ENCODE measurements at regions not wholly inside any gene's neighbourhood (a gene's known extent, or its start where the extent isn't known, plus 50 kb on each side); places are given as distances from the start of the nearest gene placed in this dataset.
A peak's percentile ranks its signal among the peaks of the same experiment; 100 is the strongest.
"Not testable (repeated sequence)": the region's sequence is repeated elsewhere in the genome, so short reads cannot be mapped to it uniquely, and the experiment has no call there.

- no peak for ATAC-seq
- no peak for DNase-seq (ENCODE audit: low spot score)
Observed at GRCh38 chr4:45502471-45502870, 621.4 kb downstream of the GABRG1 start.

DNA sequence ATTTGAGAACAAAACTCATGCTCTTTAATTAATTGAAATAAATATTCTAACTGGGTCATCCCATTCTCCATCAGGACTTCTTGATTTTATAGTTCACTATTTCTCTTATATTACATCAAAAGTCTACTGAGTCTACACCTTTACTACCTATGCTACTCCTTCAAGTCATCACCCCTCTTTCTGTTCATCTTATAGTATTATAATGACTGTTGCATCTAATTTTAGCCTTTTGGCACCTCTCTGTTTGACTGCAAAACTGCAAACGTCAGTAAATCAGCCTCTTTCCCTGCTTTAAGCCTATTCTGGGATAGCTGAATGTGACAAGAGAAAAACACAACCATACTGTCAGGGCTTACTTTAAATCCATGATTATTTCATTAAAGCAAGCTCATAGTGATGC lies 639.1 kb downstream of the GABRG1 start:
- ATAC-seq, result no peak
- DNase-seq (ENCODE audit: low spot score), result no peak

DNA sequence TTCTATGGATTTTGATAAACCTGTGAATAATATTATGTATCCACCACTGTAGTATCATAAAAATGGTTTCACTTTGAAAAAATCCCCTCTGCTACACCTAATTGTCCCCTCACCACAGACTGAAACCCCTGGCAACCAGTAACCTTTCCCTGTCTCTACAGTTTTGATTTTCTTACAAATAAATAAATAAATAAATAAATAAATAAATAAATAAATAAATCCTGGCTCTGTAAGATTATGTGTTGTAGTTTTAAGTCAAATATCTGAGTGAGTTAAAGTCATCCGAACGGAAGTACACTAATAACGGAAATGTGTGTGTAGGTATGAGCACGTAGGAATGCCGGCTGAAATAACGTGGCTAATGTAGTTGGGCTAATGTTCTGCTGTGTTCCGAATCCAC lies 641.5 kb downstream of the GABRG1 start:
- DNase-seq (ENCODE audit: low spot score), result no peak
- no peak for ATAC-seq

DNA sequence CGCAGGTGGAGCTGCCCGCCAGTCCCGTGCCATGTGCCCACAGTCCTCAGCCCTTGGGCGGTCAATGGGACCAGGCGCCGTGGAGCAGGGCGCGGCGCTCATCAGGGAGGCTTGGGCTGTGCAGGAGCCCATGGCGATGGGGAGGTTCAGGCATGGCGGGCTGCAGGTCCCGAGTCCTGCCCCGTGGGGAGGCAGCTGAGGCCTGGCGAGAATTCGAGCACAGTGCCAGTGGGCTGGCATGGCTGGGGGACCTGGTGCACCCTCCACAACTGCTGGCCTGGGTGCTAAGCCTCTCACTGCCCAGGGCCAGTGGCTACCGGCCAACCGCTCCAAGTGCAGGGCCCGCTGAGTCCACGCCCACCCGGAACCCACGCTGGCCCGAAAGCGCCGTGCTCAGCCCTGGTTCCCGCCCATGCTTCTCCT lies 646.5 kb downstream of the GABRG1 start:
- ATAC-seq (no peak), DNase-seq (ENCODE audit: low spot score) (no peak)

GRCh38 chr4:45475548-45475947 lies 648.3 kb downstream of the GABRG1 start:
- DNase-seq (ENCODE audit: low spot score) (no peak), ATAC-seq (no peak)

- ATAC-seq, result no peak
- DNase-seq (ENCODE audit: low spot score), result no peak
Observed at GRCh38 chr4:45472490-45472889, 651.4 kb downstream of the GABRG1 start.

GRCh38 chr4:45471335-45471734 lies 652.5 kb downstream of the GABRG1 start:
- ATAC-seq, result no peak

GRCh38 chr4:45467157-45467556 lies 656.7 kb downstream of the GABRG1 start:
- no peak for ATAC-seq
- DNase-seq (ENCODE audit: low spot score), result no peak

More at GRCh38 chr4:45471335-45471734, 652.5 kb downstream of the GABRG1 start:
- DNase-seq (ENCODE audit: low spot score), result no peak

DNA sequence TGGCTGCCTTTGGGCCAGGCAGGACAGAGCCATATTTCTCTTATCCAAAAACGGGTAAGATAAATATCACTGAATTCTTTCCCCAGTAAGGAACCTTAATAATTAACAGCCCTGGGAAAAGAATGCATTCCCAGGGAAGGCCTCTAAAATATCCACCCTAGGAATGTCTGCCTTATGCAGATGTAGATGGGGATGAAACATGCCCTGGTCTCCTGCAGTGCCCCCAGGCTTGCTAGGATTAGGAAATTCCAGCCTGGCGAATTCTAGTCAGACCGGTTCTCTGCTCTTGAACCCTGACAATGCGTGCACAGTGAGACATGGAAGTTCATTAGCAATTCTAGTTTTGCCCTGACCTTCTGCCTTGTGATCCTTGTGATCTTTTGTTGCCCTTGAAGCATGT lies 663.7 kb downstream of the GABRG1 start:
- not testable (repeated sequence) for DNase-seq (ENCODE audit: low spot score); ATAC-seq

- no peak for DNase-seq (ENCODE audit: low spot score)
Observed at GRCh38 chr4:45455217-45455616, 668.6 kb downstream of the GABRG1 start.

DNA sequence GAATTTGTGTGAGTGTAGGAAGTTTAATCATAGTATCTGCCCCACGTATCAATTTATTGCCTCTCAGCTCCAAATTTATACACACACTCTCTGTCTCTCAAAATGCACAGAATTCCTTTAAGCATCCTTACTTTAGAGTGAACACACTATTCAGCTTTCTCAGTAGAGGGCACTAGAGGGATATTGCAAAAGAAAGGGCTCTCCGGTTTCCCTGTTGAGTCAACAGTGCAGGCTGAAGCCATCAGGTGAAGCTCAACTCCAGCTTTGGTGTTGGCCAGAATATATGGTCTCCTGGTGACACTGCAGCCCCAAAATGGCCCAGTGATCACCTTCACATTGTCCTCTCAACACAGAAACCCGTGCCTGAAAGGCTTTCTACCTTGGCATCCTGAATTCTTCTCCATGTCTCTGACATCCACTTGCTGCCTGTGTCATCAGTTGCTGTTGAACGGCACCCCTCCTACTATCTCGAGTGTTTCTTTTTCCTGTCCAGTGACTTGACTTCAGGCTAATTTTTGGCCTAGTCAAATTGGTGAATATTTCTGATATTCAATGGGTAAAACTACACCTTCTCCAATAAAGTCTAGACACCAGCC lies 670.5 kb downstream of the GABRG1 start:
- peak; percentile 91 for ATAC-seq
- DNase-seq (ENCODE audit: low spot score), result no peak

More at GRCh38 chr4:45455217-45455616, 668.6 kb downstream of the GABRG1 start:
- ATAC-seq, result no peak

DNA sequence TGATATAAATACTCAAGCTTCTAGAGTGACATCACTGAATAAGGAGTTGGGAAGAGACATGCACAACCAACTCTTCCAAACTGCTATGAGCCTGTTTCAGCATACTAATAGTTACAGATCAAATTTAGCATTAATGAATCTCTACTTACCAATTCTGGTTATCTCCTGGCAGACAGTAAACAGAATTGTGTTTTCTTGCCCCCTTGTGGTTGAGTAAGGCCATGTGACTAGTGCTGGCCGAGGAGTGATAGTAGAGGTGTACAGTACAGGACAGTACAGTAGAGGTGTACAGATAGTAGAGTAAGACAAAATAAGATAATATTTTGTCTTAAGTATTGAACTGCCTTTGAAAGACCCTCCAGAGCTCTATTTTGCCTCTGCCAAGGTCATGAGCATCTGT lies 681.4 kb downstream of the GABRG1 start:
- no peak for ATAC-seq
- no peak for DNase-seq (ENCODE audit: low spot score)

GRCh38 chr4:45438047-45438446 lies 685.8 kb downstream of the GABRG1 start:
- DNase-seq (ENCODE audit: low spot score) (no peak), ATAC-seq (no peak)

DNA sequence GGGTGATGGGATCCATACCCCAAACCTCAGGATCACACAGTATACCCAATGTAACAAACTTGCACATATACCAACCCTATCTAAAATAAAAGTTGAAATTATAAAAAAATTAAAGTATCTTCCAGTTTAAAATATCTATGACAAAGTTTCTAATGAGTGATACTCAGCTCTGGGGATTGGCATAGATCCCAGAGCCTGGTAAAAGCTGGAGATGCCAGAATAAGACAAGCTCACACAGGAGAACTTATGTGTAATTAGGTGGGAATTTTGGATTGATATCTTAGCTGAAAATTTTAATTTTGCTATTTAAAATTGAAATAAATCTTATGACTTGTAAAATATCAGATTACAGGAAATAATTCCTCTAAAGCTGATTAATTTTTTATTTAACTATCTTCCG lies 686.5 kb downstream of the GABRG1 start:
- ATAC-seq (no peak), DNase-seq (ENCODE audit: low spot score) (no peak)

DNA sequence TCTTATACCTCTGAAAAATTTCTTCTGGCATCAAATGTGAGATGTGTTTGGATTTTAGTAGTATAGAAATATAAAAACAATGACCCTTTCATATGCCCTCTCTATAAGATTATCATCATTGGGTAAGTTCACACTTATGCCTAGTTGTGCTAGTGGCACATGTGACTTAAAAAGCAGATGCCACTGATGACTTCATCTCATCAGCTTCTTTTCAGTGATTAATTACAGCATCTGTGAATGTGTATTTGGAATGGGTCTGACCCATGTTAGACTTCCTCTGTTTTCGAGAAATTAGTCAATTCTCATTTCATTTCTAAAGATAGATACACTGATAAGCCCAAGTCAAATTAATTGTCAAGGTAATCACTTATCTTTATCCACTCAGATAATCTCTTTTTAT lies 698.7 kb downstream of the GABRG1 start:
- ATAC-seq, result no peak
- no peak for DNase-seq (ENCODE audit: low spot score)

GRCh38 chr4:45423896-45424295 lies 697.5 kb upstream of the GNPDA2 start:
- ATAC-seq (no peak), DNase-seq (ENCODE audit: low spot score) (no peak)

GRCh38 chr4:45420091-45420674 lies 693.8 kb upstream of the GNPDA2 start:
- not testable (repeated sequence) for ATAC-seq; DNase-seq (ENCODE audit: low spot score)

- ATAC-seq, result no peak
- DNase-seq (ENCODE audit: low spot score), result no peak
Observed at GRCh38 chr4:45410701-45411210, 684.4 kb upstream of the GNPDA2 start.

GRCh38 chr4:45409536-45409935 lies 683.2 kb upstream of the GNPDA2 start:
- no peak for ATAC-seq
- DNase-seq (ENCODE audit: low spot score), result no peak

DNA sequence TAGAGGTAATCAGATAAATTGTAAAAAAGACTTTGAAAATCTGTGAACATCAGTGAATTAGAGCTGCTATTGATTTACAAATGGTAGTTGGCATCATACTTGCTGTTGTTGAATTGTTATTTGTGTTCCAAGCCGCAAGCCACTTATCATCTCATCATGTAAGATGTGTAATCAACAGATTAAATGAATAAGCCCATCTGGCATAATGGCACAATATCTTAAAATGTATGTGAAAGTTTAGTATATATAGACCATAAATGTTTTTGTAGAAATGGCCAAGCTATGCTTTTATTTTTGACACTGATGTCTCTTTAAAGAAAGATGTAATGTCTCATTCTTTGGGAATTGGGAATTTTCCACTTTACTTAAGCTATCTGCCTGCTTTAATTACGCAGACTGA lies 682.6 kb upstream of the GNPDA2 start:
- DNase-seq (ENCODE audit: low spot score) (no peak), ATAC-seq (no peak)

DNA sequence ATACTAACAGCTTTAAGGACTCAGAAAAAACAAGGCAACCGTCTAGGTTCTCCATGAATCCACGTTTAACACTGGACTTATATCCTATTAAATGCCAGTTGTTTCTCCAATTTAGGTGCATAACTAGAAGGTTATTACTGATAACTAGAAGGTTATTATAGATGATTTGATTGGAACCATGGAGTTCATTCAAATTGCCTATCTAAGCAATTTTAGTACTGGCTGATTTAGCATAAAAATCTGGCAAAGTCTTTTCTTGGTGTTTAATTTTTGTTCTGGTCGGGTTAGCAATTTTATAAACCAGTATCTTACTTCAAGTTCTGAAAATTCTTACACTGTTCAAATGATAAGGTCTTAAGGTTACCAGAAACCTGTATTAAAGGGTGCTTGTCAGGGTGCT lies 672.8 kb upstream of the GNPDA2 start:
- ATAC-seq, result no peak
- DNase-seq (ENCODE audit: low spot score), result no peak

DNA sequence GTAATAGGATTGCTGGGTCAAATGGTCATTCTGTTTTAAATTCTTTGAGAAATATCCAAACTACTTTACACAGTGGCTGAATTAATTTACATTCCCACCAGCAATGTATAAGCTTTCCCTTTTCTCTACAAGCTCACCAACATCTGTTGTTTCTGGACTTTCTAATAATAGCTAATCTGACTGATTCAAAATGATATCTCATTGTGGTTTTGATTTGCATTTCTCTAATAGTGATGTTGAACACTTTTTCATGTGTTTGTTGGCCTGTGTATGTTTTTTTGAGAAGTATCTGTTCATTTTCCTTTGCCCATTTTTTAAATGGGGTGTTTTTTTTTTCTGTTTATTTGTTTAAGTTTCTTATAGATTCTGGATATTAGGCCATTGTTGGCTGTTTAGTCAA lies 659.0 kb upstream of the GNPDA2 start:
- ATAC-seq (no peak), DNase-seq (ENCODE audit: low spot score) (no peak)

- no peak for ATAC-seq
- no peak for DNase-seq (ENCODE audit: low spot score)
Observed at GRCh38 chr4:45370408-45370807, 644.1 kb upstream of the GNPDA2 start.

All from left lobe of liver (tissue), 2 donors.